HEK293 (cell line): ENCODE measurements at regions not wholly inside any gene's neighbourhood (a gene's known extent, or its start where the extent isn't known, plus 50 kb on each side); places are given as distances from the start of the nearest gene placed in this dataset.

ENCODE experiments used
- CTCF ChIA-PET: fragments of 350-600 bp; formaldehyde crosslinking; extraction: SDS; loops from one replicate; lab custom pipeline; 2021; ENCODE audit warnings: antibody characterized with exemption; lab: Yijun Ruan, JAX
- POLR2A ChIA-PET: fragments of 300-600 bp; formaldehyde crosslinking; extraction: SDS; loops from one replicate; lab custom pipeline; 2020; ENCODE audit warnings: antibody characterized with exemption, inconsistent platforms; lab: Yijun Ruan, JAX
- H3K27ac ChIP-seq: fragments of 200-500 bp; sonication (Bioruptor generic); 2 replicates; pipeline ENCODE4 v1.5.1; 2014; ENCODE audit warnings: low read depth, low read length, control low read depth, inconsistent platforms; ENCODE audit errors: extremely low read depth
- H3K36me3 ChIP-seq, 2 experiments: fragments of 200-500 bp in 1 of 2; sonication (Bioruptor generic) in 1 of 2; 1 replicate in 1 of 2; 2 replicates in 1 of 2; pipeline ENCODE4 v1.5.1; 2014 to 2017; ENCODE audit warnings: inconsistent platforms in 2 of 2, low read length in 2 of 2; ENCODE audit not compliant: control insufficient read depth in 2 of 2, insufficient read depth in 1 of 2
- H3K4me1 ChIP-seq: fragments of 200-500 bp; sonication (Bioruptor generic); 2 replicates; pipeline ENCODE4 v1.5.1; 2014; ENCODE audit warnings: mild to moderate bottlenecking, low read length, inconsistent platforms; ENCODE audit not compliant: control insufficient read depth, insufficient read depth
- H3K4me3 ChIP-seq: 2 replicates; pipeline ENCODE4 v1.5.1; 2011; ENCODE audit warnings: low read depth, mild to moderate bottlenecking, control low read depth, low read length, moderate library complexity
- H3K9me3 ChIP-seq: fragments of 200-500 bp; sonication (Bioruptor generic); 2 replicates; pipeline ENCODE4 v1.5.1; 2014; ENCODE audit warnings: low read depth, low read length, inconsistent platforms; ENCODE audit not compliant: control insufficient read depth, insufficient read depth
- BCL11A ChIP-seq: fragments of 450-650 bp; formaldehyde crosslinking; IDR thresholded peaks from 2 replicates; pipeline ENCODE4 v1.5.1; 2016; ENCODE audit warnings: low read depth, missing biosample characterization, missing genetic modification characterization
- GLI4 ChIP-seq: fragments of 450-650 bp; formaldehyde crosslinking; IDR thresholded peaks from 2 replicates; pipeline ENCODE4 v1.5.1; 2016; ENCODE audit warnings: missing biosample characterization, missing genetic modification characterization
- KLF1 ChIP-seq: fragments of 450-650 bp; formaldehyde crosslinking; IDR thresholded peaks from 2 replicates; pipeline ENCODE4 v1.5.1; 2016; ENCODE audit warnings: missing biosample characterization, missing genetic modification characterization
- KLF8 ChIP-seq: fragments of 450-650 bp; formaldehyde crosslinking; IDR thresholded peaks from 2 replicates; pipeline ENCODE4 v1.5.1; 2016; ENCODE audit warnings: missing biosample characterization, missing genetic modification characterization
- MYNN ChIP-seq: fragments of 450-650 bp; formaldehyde crosslinking; IDR thresholded peaks from 2 replicates; pipeline ENCODE4 v1.5.1; 2016; ENCODE audit warnings: missing biosample characterization, missing genetic modification characterization, borderline replicate concordance
- SCRT2 ChIP-seq: fragments of 450-650 bp; formaldehyde crosslinking; IDR thresholded peaks from 2 replicates; pipeline ENCODE4 v1.5.1; 2016; ENCODE audit warnings: missing biosample characterization, missing genetic modification characterization
- SP3 ChIP-seq: fragments of 450-650 bp; formaldehyde crosslinking; IDR thresholded peaks from 2 replicates; pipeline ENCODE4 v1.5.1; 2016; ENCODE audit warnings: missing biosample characterization, missing genetic modification characterization
- SP7 ChIP-seq: fragments of 450-650 bp; formaldehyde crosslinking; IDR thresholded peaks from 2 replicates; pipeline ENCODE4 v1.5.1; 2016; ENCODE audit warnings: missing biosample characterization, missing genetic modification characterization
- TRIM28 ChIP-seq: IDR thresholded peaks from 2 replicates; pipeline ENCODE4 v1.6.1; 2011; ENCODE audit warnings: low read length, control low read depth, borderline replicate concordance
- ZNF175 ChIP-seq: fragments of 450-650 bp; formaldehyde crosslinking; IDR thresholded peaks from 2 replicates; pipeline ENCODE4 v1.5.1; 2016; ENCODE audit warnings: missing biosample characterization, missing genetic modification characterization
- ZNF274 ChIP-seq, 2 experiments: fragments of 200-500 bp in 1 of 2; fragments of 450-650 bp in 1 of 2; sonication (Bioruptor generic) in 1 of 2; formaldehyde crosslinking in 1 of 2; IDR thresholded peaks; 2 replicates each; pipeline versions ENCODE4 v1.5.1 to v1.6.1; 2014 to 2016; ENCODE audit warnings: borderline replicate concordance in 1 of 2, inconsistent platforms in 1 of 2, low read length in 1 of 2, missing biosample characterization in 1 of 2, missing genetic modification characterization in 1 of 2
- ZNF37A ChIP-seq: fragments of 450-650 bp; IDR thresholded peaks from 2 replicates; pipeline ENCODE4 v1.5.1; 2018; ENCODE audit warnings: missing biosample characterization, missing genetic modification characterization
- ZNF391 ChIP-seq: fragments of 450-650 bp; formaldehyde crosslinking; IDR thresholded peaks from 2 replicates; pipeline ENCODE4 v1.5.1; 2016; ENCODE audit warnings: low read depth, missing biosample characterization, missing genetic modification characterization, borderline replicate concordance
- ZNF416 ChIP-seq: fragments of 450-650 bp; formaldehyde crosslinking; IDR thresholded peaks from 2 replicates; pipeline ENCODE4 v1.5.1; 2016; ENCODE audit warnings: missing biosample characterization, missing genetic modification characterization
- ZNF629 ChIP-seq: fragments of 450-650 bp; formaldehyde crosslinking; IDR thresholded peaks from 2 replicates; pipeline ENCODE4 v1.5.1; 2017; ENCODE audit warnings: missing biosample characterization, missing genetic modification characterization
- ZNF664 ChIP-seq: fragments of 450-650 bp; formaldehyde crosslinking; IDR thresholded peaks from 2 replicates; pipeline ENCODE4 v1.5.1; 2016; ENCODE audit warnings: missing biosample characterization, missing genetic modification characterization
- ZNF843 ChIP-seq: fragments of 450-650 bp; formaldehyde crosslinking; IDR thresholded peaks from 2 replicates; pipeline ENCODE4 v1.5.1; 2016; ENCODE audit warnings: missing biosample characterization, missing genetic modification characterization
- ZSCAN16 ChIP-seq: fragments of 450-650 bp; formaldehyde crosslinking; IDR thresholded peaks from 2 replicates; pipeline ENCODE4 v1.5.1; 2016; ENCODE audit warnings: missing biosample characterization, missing genetic modification characterization
- ZSCAN23 ChIP-seq: fragments of 450-650 bp; formaldehyde crosslinking; IDR thresholded peaks from 2 replicates; pipeline ENCODE4 v1.5.1; 2016; ENCODE audit warnings: missing biosample characterization, missing genetic modification characterization
- ZXDB ChIP-seq: fragments of 450-650 bp; formaldehyde crosslinking; IDR thresholded peaks from 2 replicates; pipeline ENCODE4 v1.5.1; 2016; ENCODE audit warnings: missing biosample characterization, missing genetic modification characterization
- TF ChIP-seq, protein P1 (sequence below): fragments of 450-650 bp; formaldehyde crosslinking; IDR thresholded peaks from 2 replicates; pipeline ENCODE4 v1.5.1; 2016; ENCODE audit warnings: missing biosample characterization, missing genetic modification characterization
- TF ChIP-seq, protein P2 (sequence below): fragments of 450-650 bp; formaldehyde crosslinking; IDR thresholded peaks from 2 replicates; pipeline ENCODE4 v1.5.1; 2017; ENCODE audit warnings: missing biosample characterization, missing genetic modification characterization
- TF ChIP-seq, protein P3 (sequence below): fragments of 450-650 bp; formaldehyde crosslinking; IDR thresholded peaks from 2 replicates; pipeline ENCODE4 v1.5.1; 2016; ENCODE audit warnings: missing biosample characterization, missing genetic modification characterization, low read depth
- TF ChIP-seq, protein P4 (sequence below): fragments of 450-650 bp; formaldehyde crosslinking; IDR thresholded peaks from 2 replicates; pipeline ENCODE4 v1.5.1; 2016; ENCODE audit warnings: missing biosample characterization, missing genetic modification characterization
- TF ChIP-seq, protein P5 (sequence below): fragments of 450-650 bp; formaldehyde crosslinking; IDR thresholded peaks from 2 replicates; pipeline ENCODE4 v1.5.1; 2016; ENCODE audit warnings: missing biosample characterization, missing genetic modification characterization
- TF ChIP-seq, protein P6 (sequence below): sonication (generic); formaldehyde crosslinking; IDR thresholded peaks from 2 replicates; pipeline ENCODE4 v1.8.1; 2022; ENCODE audit warnings: mild to moderate bottlenecking, moderate library complexity, missing genetic modification reagents

DNA sequence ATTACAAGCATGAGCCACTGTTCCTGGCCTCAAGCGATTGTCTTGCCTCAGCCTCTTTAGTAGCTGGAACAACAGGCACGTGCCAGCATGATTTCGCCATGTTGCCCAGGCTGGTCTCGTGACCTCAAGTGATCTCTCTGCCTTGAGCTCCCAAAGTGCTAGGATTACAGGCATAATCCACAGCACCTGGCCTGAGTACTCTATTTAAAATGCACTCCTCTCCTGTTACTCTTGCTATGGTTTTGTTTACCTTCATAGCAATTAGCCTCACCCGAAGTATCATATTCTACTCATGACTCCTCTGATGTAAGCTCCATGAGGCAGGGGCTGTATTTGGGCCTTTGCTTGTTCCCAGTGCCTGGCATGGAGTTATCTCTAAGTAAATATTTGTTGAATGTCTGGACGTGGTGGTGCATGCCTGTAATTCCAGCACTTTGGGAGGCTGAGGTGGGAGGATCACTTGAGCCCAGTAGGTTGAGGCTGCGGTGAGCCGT lies 92.5 kb upstream of the SLC34A2 start:
- POLR2A ChIA-PET = no interaction called here
- no peaks in the 10 kb centered on the region for H3K36me3 ChIP-seq
- no peak overlapping the region for H3K4me3 ChIP-seq
- no peaks in the 10 kb centered on the region for H3K9me3 ChIP-seq
- no peaks in the 10 kb centered on the region for H3K4me1 ChIP-seq
- CTCF ChIA-PET = interaction anchor here (0.9 kb wide), 1 partner anchor 31 kb away, joined by 3 read pairs; no protein-coding TSS in a partner anchor
- no peak overlapping the region for H3K27ac ChIP-seq
- TF ChIP-seq ZNF274 (IDR thresholded peaks at IDR 0.05; ENCODE audit: low read length) (no peak), ZNF274 (tag by site-specific recombination; IDR thresholded peaks at IDR 0.05; ENCODE audit: borderline replicate concordance) (no peak), ZSCAN23 (tag by site-specific recombination) (peak; percentile 47; the same call in 1 of the 2 replicates), ZSCAN16 (tag by site-specific recombination) (no peak), ZNF391 (tag by site-specific recombination) (0 out of 2 replicates have a peak, but pooled peaks have one; percentile 74), KLF1 (peak; percentile 28; the same call in 1 of the 2 replicates), SP7 (peak; percentile 63), ZNF175 (no peak), MYNN (tag by site-specific recombination) (no peak), ZNF37A (tag by site-specific recombination) (no peak), ZXDB (0 out of 2 replicates have a peak, but pooled peaks have one; percentile 27), SCRT2 (0 out of 2 replicates have a peak, but pooled peaks have one; percentile 24), ZNF843 (tag by site-specific recombination) (0 out of 2 replicates have a peak, but pooled peaks have one; percentile 30), BCL11A (tag by site-specific recombination) (peak; percentile 68; the same call in 1 of the 2 replicates), SP3 (tag by site-specific recombination) (0 out of 2 replicates have a peak, but pooled peaks have one; percentile 20), ZNF629 (tag by site-specific recombination) (peak; percentile 71), ZNF664 (tag by site-specific recombination) (no peak), KLF8 (tag by site-specific recombination) (0 out of 2 replicates have a peak, but pooled peaks have one; percentile 20), TRIM28 (peak; percentile 93), ZNF416 (tag by site-specific recombination) (no peak), GLI4 (no peak)
- TF ChIP-seq, protein P1, sequence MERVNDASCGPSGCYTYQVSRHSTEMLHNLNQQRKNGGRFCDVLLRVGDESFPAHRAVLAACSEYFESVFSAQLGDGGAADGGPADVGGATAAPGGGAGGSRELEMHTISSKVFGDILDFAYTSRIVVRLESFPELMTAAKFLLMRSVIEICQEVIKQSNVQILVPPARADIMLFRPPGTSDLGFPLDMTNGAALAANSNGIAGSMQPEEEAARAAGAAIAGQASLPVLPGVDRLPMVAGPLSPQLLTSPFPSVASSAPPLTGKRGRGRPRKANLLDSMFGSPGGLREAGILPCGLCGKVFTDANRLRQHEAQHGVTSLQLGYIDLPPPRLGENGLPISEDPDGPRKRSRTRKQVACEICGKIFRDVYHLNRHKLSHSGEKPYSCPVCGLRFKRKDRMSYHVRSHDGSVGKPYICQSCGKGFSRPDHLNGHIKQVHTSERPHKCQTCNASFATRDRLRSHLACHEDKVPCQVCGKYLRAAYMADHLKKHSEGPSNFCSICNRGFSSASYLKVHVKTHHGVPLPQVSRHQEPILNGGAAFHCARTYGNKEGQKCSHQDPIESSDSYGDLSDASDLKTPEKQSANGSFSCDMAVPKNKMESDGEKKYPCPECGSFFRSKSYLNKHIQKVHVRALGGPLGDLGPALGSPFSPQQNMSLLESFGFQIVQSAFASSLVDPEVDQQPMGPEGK = peak; percentile 54; the same call in 1 of the 2 replicates
- TF ChIP-seq, protein P2, sequence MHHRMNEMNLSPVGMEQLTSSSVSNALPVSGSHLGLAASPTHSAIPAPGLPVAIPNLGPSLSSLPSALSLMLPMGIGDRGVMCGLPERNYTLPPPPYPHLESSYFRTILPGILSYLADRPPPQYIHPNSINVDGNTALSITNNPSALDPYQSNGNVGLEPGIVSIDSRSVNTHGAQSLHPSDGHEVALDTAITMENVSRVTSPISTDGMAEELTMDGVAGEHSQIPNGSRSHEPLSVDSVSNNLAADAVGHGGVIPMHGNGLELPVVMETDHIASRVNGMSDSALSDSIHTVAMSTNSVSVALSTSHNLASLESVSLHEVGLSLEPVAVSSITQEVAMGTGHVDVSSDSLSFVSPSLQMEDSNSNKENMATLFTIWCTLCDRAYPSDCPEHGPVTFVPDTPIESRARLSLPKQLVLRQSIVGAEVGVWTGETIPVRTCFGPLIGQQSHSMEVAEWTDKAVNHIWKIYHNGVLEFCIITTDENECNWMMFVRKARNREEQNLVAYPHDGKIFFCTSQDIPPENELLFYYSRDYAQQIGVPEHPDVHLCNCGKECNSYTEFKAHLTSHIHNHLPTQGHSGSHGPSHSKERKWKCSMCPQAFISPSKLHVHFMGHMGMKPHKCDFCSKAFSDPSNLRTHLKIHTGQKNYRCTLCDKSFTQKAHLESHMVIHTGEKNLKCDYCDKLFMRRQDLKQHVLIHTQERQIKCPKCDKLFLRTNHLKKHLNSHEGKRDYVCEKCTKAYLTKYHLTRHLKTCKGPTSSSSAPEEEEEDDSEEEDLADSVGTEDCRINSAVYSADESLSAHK (tag by site-specific recombination) = peak; percentile 25; the same call in 1 of the 2 replicates
- TF ChIP-seq, protein P3, sequence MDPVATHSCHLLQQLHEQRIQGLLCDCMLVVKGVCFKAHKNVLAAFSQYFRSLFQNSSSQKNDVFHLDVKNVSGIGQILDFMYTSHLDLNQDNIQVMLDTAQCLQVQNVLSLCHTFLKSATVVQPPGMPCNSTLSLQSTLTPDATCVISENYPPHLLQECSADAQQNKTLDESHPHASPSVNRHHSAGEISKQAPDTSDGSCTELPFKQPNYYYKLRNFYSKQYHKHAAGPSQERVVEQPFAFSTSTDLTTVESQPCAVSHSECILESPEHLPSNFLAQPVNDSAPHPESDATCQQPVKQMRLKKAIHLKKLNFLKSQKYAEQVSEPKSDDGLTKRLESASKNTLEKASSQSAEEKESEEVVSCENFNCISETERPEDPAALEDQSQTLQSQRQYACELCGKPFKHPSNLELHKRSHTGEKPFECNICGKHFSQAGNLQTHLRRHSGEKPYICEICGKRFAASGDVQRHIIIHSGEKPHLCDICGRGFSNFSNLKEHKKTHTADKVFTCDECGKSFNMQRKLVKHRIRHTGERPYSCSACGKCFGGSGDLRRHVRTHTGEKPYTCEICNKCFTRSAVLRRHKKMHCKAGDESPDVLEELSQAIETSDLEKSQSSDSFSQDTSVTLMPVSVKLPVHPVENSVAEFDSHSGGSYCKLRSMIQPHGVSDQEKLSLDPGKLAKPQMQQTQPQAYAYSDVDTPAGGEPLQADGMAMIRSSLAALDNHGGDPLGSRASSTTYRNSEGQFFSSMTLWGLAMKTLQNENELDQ = no peak
- TF ChIP-seq, protein P4, sequence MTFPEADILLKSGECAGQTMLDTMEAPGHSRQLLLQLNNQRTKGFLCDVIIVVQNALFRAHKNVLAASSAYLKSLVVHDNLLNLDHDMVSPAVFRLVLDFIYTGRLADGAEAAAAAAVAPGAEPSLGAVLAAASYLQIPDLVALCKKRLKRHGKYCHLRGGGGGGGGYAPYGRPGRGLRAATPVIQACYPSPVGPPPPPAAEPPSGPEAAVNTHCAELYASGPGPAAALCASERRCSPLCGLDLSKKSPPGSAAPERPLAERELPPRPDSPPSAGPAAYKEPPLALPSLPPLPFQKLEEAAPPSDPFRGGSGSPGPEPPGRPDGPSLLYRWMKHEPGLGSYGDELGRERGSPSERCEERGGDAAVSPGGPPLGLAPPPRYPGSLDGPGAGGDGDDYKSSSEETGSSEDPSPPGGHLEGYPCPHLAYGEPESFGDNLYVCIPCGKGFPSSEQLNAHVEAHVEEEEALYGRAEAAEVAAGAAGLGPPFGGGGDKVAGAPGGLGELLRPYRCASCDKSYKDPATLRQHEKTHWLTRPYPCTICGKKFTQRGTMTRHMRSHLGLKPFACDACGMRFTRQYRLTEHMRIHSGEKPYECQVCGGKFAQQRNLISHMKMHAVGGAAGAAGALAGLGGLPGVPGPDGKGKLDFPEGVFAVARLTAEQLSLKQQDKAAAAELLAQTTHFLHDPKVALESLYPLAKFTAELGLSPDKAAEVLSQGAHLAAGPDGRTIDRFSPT (tag by site-specific recombination) = 0 out of 2 replicates have a peak, but pooled peaks have one; percentile 23
- TF ChIP-seq, protein P5, sequence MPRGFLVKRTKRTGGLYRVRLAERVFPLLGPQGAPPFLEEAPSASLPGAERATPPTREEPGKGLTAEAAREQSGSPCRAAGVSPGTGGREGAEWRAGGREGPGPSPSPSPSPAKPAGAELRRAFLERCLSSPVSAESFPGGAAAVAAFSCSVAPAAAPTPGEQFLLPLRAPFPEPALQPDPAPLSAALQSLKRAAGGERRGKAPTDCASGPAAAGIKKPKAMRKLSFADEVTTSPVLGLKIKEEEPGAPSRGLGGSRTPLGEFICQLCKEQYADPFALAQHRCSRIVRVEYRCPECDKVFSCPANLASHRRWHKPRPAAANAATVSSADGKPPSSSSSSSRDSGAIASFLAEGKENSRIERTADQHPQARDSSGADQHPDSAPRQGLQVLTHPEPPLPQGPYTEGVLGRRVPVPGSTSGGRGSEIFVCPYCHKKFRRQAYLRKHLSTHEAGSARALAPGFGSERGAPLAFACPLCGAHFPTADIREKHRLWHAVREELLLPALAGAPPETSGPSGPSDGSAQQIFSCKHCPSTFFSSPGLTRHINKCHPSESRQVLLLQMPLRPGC (tag by site-specific recombination) = peak; percentile 95
- TF ChIP-seq, protein P6, sequence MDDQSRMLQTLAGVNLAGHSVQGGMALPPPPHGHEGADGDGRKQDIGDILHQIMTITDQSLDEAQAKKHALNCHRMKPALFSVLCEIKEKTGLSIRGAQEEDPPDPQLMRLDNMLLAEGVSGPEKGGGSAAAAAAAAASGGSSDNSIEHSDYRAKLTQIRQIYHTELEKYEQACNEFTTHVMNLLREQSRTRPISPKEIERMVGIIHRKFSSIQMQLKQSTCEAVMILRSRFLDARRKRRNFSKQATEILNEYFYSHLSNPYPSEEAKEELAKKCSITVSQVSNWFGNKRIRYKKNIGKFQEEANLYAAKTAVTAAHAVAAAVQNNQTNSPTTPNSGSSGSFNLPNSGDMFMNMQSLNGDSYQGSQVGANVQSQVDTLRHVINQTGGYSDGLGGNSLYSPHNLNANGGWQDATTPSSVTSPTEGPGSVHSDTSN (CRISPR knock-in tag) = no peak
